ENCODE measurements at regions not wholly inside any gene's neighbourhood (a gene's known extent, or its start where the extent isn't known, plus 50 kb on each side); places are given as distances from the start of the nearest gene placed in this dataset.

DNA sequence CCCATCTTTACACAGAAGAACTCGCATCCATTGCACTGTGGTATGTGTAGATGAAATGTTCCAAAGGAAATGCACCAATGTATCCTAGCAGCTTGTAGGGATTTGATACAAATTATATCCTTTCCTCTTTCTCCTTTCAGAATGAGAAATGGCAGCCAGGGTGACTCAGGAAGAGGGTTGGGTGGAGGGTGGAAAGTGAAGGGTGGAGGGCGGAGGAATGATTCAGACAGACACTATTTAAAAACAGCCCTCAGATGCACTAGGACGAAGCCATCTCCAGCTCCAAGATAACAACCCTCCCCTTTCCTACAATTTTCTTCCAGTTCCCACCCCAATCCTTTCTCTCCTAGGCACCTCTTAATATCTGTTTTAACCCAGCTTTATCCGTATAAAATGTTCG is 96.2 kb upstream of the STK39 start (continued):
- TF ChIP-seq, protein P1, sequence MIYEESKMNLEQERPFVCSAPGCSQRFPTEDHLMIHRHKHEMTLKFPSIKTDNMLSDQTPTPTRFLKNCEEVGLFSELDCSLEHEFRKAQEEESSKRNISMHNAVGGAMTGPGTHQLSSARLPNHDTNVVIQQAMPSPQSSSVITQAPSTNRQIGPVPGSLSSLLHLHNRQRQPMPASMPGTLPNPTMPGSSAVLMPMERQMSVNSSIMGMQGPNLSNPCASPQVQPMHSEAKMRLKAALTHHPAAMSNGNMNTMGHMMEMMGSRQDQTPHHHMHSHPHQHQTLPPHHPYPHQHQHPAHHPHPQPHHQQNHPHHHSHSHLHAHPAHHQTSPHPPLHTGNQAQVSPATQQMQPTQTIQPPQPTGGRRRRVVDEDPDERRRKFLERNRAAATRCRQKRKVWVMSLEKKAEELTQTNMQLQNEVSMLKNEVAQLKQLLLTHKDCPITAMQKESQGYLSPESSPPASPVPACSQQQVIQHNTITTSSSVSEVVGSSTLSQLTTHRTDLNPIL (CRISPR knock-in tag; IDR thresholded peaks at IDR 0.05), result no peak
- TF ChIP-seq, protein P2, sequence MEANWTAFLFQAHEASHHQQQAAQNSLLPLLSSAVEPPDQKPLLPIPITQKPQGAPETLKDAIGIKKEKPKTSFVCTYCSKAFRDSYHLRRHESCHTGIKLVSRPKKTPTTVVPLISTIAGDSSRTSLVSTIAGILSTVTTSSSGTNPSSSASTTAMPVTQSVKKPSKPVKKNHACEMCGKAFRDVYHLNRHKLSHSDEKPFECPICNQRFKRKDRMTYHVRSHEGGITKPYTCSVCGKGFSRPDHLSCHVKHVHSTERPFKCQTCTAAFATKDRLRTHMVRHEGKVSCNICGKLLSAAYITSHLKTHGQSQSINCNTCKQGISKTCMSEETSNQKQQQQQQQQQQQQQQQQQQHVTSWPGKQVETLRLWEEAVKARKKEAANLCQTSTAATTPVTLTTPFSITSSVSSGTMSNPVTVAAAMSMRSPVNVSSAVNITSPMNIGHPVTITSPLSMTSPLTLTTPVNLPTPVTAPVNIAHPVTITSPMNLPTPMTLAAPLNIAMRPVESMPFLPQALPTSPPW (CRISPR knock-in tag; IDR thresholded peaks at IDR 0.05), result peak; percentile 33; the same call in 1 of the 2 replicates
- no peak for TF ChIP-seq EP400 (IDR thresholded peaks at IDR 0.05)

GRCh38 chr2:168344706-168345105 is 97.3 kb upstream of the STK39 start:
- in situ Hi-C loops (cut with MboI), result loop anchor here (5.0 to 10.0 kb wide), 4 partner anchors 363 to 880 kb away; no protein-coding TSS in a partner anchor
- intact Hi-C loops (cut with micrococcal nuclease), result loop anchor here (5.0 to 10.0 kb wide), 4 partner anchors 428 to 878 kb away; no protein-coding TSS in a partner anchor
- no peak for DNase-seq (ENCODE audit: extremely low read depth in 1 of 4, low spot score in 3 of 4)
- no peak for TF ChIP-seq SRSF9 (IDR thresholded peaks at IDR 0.05; ENCODE audit: borderline replicate concordance, low read depth, low read length)
- TF ChIP-seq, protein P3, sequence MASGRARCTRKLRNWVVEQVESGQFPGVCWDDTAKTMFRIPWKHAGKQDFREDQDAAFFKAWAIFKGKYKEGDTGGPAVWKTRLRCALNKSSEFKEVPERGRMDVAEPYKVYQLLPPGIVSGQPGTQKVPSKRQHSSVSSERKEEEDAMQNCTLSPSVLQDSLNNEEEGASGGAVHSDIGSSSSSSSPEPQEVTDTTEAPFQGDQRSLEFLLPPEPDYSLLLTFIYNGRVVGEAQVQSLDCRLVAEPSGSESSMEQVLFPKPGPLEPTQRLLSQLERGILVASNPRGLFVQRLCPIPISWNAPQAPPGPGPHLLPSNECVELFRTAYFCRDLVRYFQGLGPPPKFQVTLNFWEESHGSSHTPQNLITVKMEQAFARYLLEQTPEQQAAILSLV (tag; IDR thresholded peaks at IDR 0.05), result no peak
- TF ChIP-seq ZNF445 (CRISPR knock-in tag; IDR thresholded peaks at IDR 0.05; ENCODE audit: low read depth), result no peak
- TF ChIP-seq ZNF347 (CRISPR knock-in tag; IDR thresholded peaks at IDR 0.05; ENCODE audit: low read depth), result no peak
- no peak for TF ChIP-seq ARHGAP35 (IDR thresholded peaks at IDR 0.05; ENCODE audit: partially characterized antibody)
- no peak for TF ChIP-seq ZNF668 (CRISPR knock-in tag; IDR thresholded peaks at IDR 0.05)
- no peak for TF ChIP-seq BMI1 (IDR thresholded peaks at IDR 0.05; ENCODE audit: low read length)
- no peak for TF ChIP-seq BRD9 (IDR thresholded peaks at IDR 0.05; ENCODE audit: low read depth, partially characterized antibody)
- TF ChIP-seq ZNF830 (CRISPR knock-in tag; IDR thresholded peaks at IDR 0.05), result no peak
- no peak for TF ChIP-seq ZBTB8A (IDR thresholded peaks at IDR 0.05; ENCODE audit: partially characterized antibody)
- no peak for TF ChIP-seq CBFB (CRISPR knock-in tag; IDR thresholded peaks at IDR 0.05)
- TF ChIP-seq, protein P4, sequence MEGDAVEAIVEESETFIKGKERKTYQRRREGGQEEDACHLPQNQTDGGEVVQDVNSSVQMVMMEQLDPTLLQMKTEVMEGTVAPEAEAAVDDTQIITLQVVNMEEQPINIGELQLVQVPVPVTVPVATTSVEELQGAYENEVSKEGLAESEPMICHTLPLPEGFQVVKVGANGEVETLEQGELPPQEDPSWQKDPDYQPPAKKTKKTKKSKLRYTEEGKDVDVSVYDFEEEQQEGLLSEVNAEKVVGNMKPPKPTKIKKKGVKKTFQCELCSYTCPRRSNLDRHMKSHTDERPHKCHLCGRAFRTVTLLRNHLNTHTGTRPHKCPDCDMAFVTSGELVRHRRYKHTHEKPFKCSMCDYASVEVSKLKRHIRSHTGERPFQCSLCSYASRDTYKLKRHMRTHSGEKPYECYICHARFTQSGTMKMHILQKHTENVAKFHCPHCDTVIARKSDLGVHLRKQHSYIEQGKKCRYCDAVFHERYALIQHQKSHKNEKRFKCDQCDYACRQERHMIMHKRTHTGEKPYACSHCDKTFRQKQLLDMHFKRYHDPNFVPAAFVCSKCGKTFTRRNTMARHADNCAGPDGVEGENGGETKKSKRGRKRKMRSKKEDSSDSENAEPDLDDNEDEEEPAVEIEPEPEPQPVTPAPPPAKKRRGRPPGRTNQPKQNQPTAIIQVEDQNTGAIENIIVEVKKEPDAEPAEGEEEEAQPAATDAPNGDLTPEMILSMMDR (IDR thresholded peaks at IDR 0.05 in 2 of 3, conservative IDR thresholded peaks at IDR 0.05 in 1 of 3; ENCODE audit: insufficient read depth in 2 of 3, low read depth in 1 of 3, low read length in 3 of 3), result no peak
- TF ChIP-seq FOXJ3 (CRISPR knock-in tag; IDR thresholded peaks at IDR 0.05), result no peak

More at GRCh38 chr2:168344706-168345105, 97.3 kb upstream of the STK39 start:
- Histone ChIP-seq H3K4me2 (ENCODE audit: insufficient read depth, low read length) (no peak overlapping the region), H3K9ac (ENCODE audit: insufficient read depth in 1 of 2, low read depth in 2 of 2, low read length in 2 of 2) (no peak overlapping the region), H3K27me3 (ENCODE audit: control insufficient read depth in 2 of 2, insufficient read depth in 2 of 2, low read length in 2 of 2) (peaks cover 4 to 9% of the 10 kb centered on the region in 2 experiments; a peak in 3 of 5 replicates), H4K20me1 (replicated peaks; ENCODE audit: control insufficient read depth, insufficient read depth, low read length) (no peaks in the 10 kb centered on the region), H3K4me3 (no peak overlapping the region), H3K36me3 (ENCODE audit: control insufficient read depth, insufficient read depth, low read length) (no peaks in the 10 kb centered on the region), H2AFZ (ENCODE audit: low read depth, low read length) (no peak overlapping the region), H3K9me1 (ENCODE audit: control insufficient read depth, insufficient read depth, low read length) (no peaks in the 10 kb centered on the region), H3K9me3 (replicated peaks; ENCODE audit: control insufficient read depth, insufficient read depth, low read depth, low read length) (no peaks in the 10 kb centered on the region), H3K4me1 (replicated peaks in 1 of 2; ENCODE audit: control insufficient read depth in 2 of 2, insufficient read depth in 2 of 2, low read length in 2 of 2) (no peaks in the 10 kb centered on the region; a peak in 1 of 5 replicates), H3K79me2 (ENCODE audit: control insufficient read depth, insufficient read depth, low read length) (no peaks in the 10 kb centered on the region), H3K27ac (ENCODE audit: extremely low read depth, low read depth, low read length) (no peak overlapping the region)
- POLR2A ChIA-PET, result interaction anchor here (0.6 kb wide), 1 partner anchor 37 kb away, joined by 3 read pairs; no protein-coding TSS in a partner anchor
- BruUV-seq (replicated peaks), result no TSS peak
- WGBS (ENCODE audit: insufficient coverage, low coverage, missing lambda C conversion rate), result 7% methylated on average over 5 of the region's 5 CpGs
- FAIRE-seq (no peak), ATAC-seq (no peak)
- CTCF ChIA-PET (ENCODE audit: low intra/inter-chr PET ratio), result interaction anchor here (3.0 kb wide), 1 partner anchor 576 kb away, joined by 33 read pairs; no protein-coding TSS in a partner anchor

All from K562 (cell line).